AG04450 (cell line): ENCODE measurements at regions not wholly inside any gene's neighbourhood (a gene's known extent, or its start where the extent isn't known, plus 50 kb on each side); places are given as distances from the start of the nearest gene placed in this dataset.
"Not testable (repeated sequence)": the region's sequence is repeated elsewhere in the genome, so short reads cannot be mapped to it uniquely, and the experiment has no call there.

Experiments
- CTCF ChIA-PET: fragments of 300-600, 350-600 bp; formaldehyde crosslinking; extraction: SDS; loops from one replicate; lab custom pipeline; 2022; ENCODE audit warnings: antibody characterized with exemption, inconsistent platforms; lab: Charles Lee
- POLR2A ChIA-PET: fragments of 350-600 bp; formaldehyde crosslinking; extraction: SDS; loops from one replicate; lab custom pipeline; 2021; ENCODE audit warnings: antibody characterized with exemption, inconsistent platforms; lab: Yijun Ruan, JAX
- DNase-seq: peaks from one replicate; pipeline ENCODE4 v3.0.0-alpha.2; 2011; ENCODE audit warnings: low read depth, low spot score
- H3K27ac ChIP-seq: one replicate; pipeline ENCODE4 v1.5.1; 2012; ENCODE audit warnings: low read depth, low read length, control low read depth
- H3K27me3 ChIP-seq: one replicate; pipeline ENCODE4 v1.6.0; 2012; ENCODE audit warnings: low read length; ENCODE audit not compliant: control insufficient read depth, insufficient read depth
- H3K4me3 ChIP-seq: 2 replicates; pipeline ENCODE4 v1.5.1; 2011; ENCODE audit warnings: mild to moderate bottlenecking, low read depth, low read length, control low read depth
- H3K9me3 ChIP-seq: 2 replicates; pipeline ENCODE4 v1.5.1; 2012; ENCODE audit warnings: low read length; ENCODE audit not compliant: control insufficient read depth, insufficient read depth
- CTCF ChIP-seq: IDR thresholded peaks from 2 replicates; pipeline ENCODE4 v1.5.1; 2011; ENCODE audit warnings: low read depth, low read length, control low read depth, inconsistent platforms

DNA sequence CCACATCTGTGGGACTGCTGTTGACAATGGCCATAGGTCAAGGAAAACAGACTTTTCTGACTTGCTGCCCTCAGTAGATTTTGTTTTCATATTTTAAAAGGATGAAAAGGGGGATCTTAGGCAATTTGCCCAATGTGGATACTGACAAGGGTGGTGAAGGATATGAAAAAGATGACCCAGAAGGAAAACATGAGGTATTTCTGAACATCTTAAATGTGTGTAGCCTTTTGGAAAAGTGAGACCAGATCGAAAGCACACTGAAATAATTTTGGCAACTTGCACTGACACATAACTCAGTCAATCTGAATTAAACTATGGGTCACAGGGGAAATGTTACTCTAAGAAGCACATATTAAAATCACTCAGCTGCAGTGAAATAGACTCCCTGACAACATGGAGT, 1793.0 kb upstream of the ACO1 start:
- H3K9me3 ChIP-seq: no peaks in the 10 kb centered on the region
- H3K4me3 ChIP-seq: no peak overlapping the region
- H3K27ac ChIP-seq: no peak overlapping the region
- no peaks in the 10 kb centered on the region for H3K27me3 ChIP-seq
- TF ChIP-seq CTCF: no peak
- CTCF ChIA-PET: no interaction called here
- POLR2A ChIA-PET: no interaction called here
- DNase-seq: no peak

DNA sequence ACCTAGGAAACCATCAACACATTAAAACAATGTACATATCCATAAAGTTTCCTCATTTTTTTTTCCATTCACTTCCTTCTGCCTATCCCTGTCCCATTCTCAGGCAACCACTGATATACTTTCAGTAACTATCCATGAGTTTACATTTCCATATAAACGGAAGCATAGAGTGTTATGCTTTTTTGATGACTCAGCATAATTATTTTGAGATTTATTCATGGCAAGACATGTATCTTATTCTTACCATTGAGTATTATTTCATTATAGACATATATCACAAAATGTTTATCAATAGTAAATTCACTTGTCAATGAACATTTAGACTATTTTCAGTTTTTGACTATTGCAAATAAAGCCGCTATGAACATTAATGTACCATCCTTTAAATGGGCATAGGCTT, 1786.8 kb upstream of the ACO1 start:
- ChIA-PET POLR2A (no interaction called here), CTCF (no interaction called here)
- DNase-seq: no peak
- Histone ChIP-seq H3K27ac (no peak overlapping the region), H3K27me3 (no peaks in the 10 kb centered on the region), H3K9me3 (no peaks in the 10 kb centered on the region), H3K4me3 (no peak overlapping the region)
- TF ChIP-seq CTCF: no peak

GRCh38 chr9:30605936-30606335, 1778.5 kb upstream of the ACO1 start:
- ChIA-PET POLR2A (no interaction called here), CTCF (no interaction called here)
- H3K4me3 ChIP-seq: no peak overlapping the region
- H3K9me3 ChIP-seq: peaks cover 3% of the 10 kb centered on the region
- no peak for DNase-seq
- no peaks in the 10 kb centered on the region for H3K27me3 ChIP-seq
- TF ChIP-seq CTCF: no peak
- H3K27ac ChIP-seq: no peak overlapping the region

GRCh38 chr9:30609713-30610112, 1774.7 kb upstream of the ACO1 start:
- Histone ChIP-seq H3K27me3 (no peaks in the 10 kb centered on the region), H3K4me3 (no peak overlapping the region), H3K9me3 (no peaks in the 10 kb centered on the region; the same call in 1 of the 2 replicates), H3K27ac (no peak overlapping the region)
- ChIA-PET POLR2A (no interaction called here), CTCF (no interaction called here)
- DNase-seq: no peak
- TF ChIP-seq CTCF: no peak

GRCh38 chr9:30616782-30617181, 1767.7 kb upstream of the ACO1 start:
- CTCF ChIA-PET, H3K4me3 ChIP-seq, POLR2A ChIA-PET, DNase-seq, H3K9me3 ChIP-seq, H3K27me3 ChIP-seq, H3K27ac ChIP-seq: not testable (repeated sequence)

- no peak overlapping the region for H3K4me3 ChIP-seq
- DNase-seq: no peak
- POLR2A ChIA-PET: no interaction called here
Measured at GRCh38 chr9:30622561-30622960, 1761.9 kb upstream of the ACO1 start.

More at GRCh38 chr9:30622561-30622960, 1761.9 kb upstream of the ACO1 start:
- Histone ChIP-seq H3K27ac (no peak overlapping the region), H3K27me3 (no peaks in the 10 kb centered on the region), H3K9me3 (no peaks in the 10 kb centered on the region)
- CTCF ChIA-PET: no interaction called here
- TF ChIP-seq CTCF: no peak
